H1 (cell line): ENCODE measurements at regions not wholly inside any gene's neighbourhood (a gene's known extent, or its start where the extent isn't known, plus 50 kb on each side); places are given as distances from the start of the nearest gene placed in this dataset.

Experiments
- EGR1 ChIP-seq: IDR thresholded peaks from 2 replicates; pipeline ENCODE4 v1.6.1; 2011; ENCODE audit warnings: low read depth, low read length, borderline replicate concordance
- GTF2F1 ChIP-seq: IDR thresholded peaks from 2 replicates; pipeline ENCODE4 v1.6.1; 2012; ENCODE audit warnings: low read depth, low read length, improper control_type of control experiment, borderline replicate concordance
- KDM1A ChIP-seq: fragments of 200-600, 300-600 bp; sonication (generic); IDR thresholded peaks from 2 replicates; pipeline ENCODE4 v1.7.1; 2016; ENCODE audit warnings: mild to moderate bottlenecking, low read length, borderline replicate concordance
- KDM5A ChIP-seq: fragments of 200-600 bp; IDR thresholded peaks from 2 replicates; pipeline ENCODE4 v1.7.1; 2012; ENCODE audit warnings: mild to moderate bottlenecking, low read length, inconsistent platforms, mixed read lengths
- POLR2A ChIP-seq, 2 experiments: IDR thresholded peaks; 1 replicate in 1 of 2; 2 replicates in 1 of 2; pipeline ENCODE4 v1.6.1; 2011; ENCODE audit warnings: low read depth in 2 of 2, low read length in 2 of 2, mild to moderate bottlenecking in 2 of 2; ENCODE audit errors: control extremely low read depth in 1 of 2
- SIX5 ChIP-seq: IDR thresholded peaks from 2 replicates; pipeline ENCODE4 v1.6.1; 2011; ENCODE audit warnings: mild to moderate bottlenecking, low read depth, low read length
- SP1 ChIP-seq: IDR thresholded peaks from 2 replicates; pipeline ENCODE4 v1.6.1; 2011; ENCODE audit warnings: low read depth, low read length
- TAF7 ChIP-seq: optimal IDR thresholded peaks from 2 replicates; pipeline ENCODE3; 2011; ENCODE audit warnings: low read depth, mild to moderate bottlenecking, inconsistent platforms, low read length, moderate library complexity, borderline replicate concordance
- TF ChIP-seq, protein P1 (sequence below), 3 experiments: IDR thresholded peaks; 1 replicate in 2 of 3; 2 replicates in 1 of 3; pipeline versions ENCODE4 v1.5.1 to v1.6.1; 2011; ENCODE audit warnings: low read length in 3 of 3, mild to moderate bottlenecking in 3 of 3, inconsistent platforms in 2 of 3, low read depth in 1 of 3, moderate library complexity in 1 of 3; ENCODE audit not compliant: insufficient read depth in 1 of 3; ENCODE audit errors: control extremely low read depth in 1 of 3

DNA sequence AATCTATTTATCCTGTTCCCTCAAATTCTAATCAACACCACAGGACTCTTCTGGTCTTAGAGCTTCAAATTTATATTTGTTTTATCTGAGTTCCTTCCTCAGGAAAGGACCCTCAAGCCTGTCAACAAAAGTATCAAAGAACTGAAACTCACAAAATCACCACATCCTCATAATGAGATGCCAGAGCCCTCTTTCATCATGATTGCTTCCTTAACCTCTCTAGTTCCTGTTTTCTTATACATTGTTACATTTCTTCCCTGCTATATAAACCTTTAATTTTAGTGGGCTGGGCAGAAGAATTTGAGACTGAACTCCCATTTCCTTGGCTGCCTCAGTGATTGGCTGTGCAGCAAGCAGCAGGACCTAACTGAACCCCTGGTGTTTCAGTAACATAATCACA is 189.7 kb downstream of the ZNF248 start:
- no peak for TF ChIP-seq SP1
- TF ChIP-seq SIX5: no peak
- TF ChIP-seq POLR2A (IDR thresholded peaks at IDR 0.05; ENCODE audit: control extremely low read depth in 1 of 2, low read depth in 2 of 2, low read length in 2 of 2): no peak
- TF ChIP-seq, protein P1, sequence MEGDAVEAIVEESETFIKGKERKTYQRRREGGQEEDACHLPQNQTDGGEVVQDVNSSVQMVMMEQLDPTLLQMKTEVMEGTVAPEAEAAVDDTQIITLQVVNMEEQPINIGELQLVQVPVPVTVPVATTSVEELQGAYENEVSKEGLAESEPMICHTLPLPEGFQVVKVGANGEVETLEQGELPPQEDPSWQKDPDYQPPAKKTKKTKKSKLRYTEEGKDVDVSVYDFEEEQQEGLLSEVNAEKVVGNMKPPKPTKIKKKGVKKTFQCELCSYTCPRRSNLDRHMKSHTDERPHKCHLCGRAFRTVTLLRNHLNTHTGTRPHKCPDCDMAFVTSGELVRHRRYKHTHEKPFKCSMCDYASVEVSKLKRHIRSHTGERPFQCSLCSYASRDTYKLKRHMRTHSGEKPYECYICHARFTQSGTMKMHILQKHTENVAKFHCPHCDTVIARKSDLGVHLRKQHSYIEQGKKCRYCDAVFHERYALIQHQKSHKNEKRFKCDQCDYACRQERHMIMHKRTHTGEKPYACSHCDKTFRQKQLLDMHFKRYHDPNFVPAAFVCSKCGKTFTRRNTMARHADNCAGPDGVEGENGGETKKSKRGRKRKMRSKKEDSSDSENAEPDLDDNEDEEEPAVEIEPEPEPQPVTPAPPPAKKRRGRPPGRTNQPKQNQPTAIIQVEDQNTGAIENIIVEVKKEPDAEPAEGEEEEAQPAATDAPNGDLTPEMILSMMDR (IDR thresholded peaks at IDR 0.05; ENCODE audit: control extremely low read depth in 1 of 3, insufficient read depth in 1 of 3, low read depth in 1 of 3, low read length in 3 of 3): no peak
- TF ChIP-seq KDM1A: no peak
- no peak for TF ChIP-seq KDM5A
- no peak for TF ChIP-seq TAF7
- no peak for TF ChIP-seq GTF2F1
- no peak for TF ChIP-seq EGR1
